ENCODE measurements at regions not wholly inside any gene's neighbourhood (a gene's known extent, or its start where the extent isn't known, plus 50 kb on each side); places are given as distances from the start of the nearest gene placed in this dataset.

- no peak for DNase-seq (ENCODE audit: low read depth in 2 of 2)
Observed at GRCh38 chr4:83171436-83172039, 57.0 kb upstream of the PLAC8 start.

GRCh38 chr4:83170952-83171399 lies 56.4 kb upstream of the PLAC8 start:
- no peak for DNase-seq (ENCODE audit: low read depth in 2 of 2)
